ENCODE measurements at regions not wholly inside any gene's neighbourhood (a gene's known extent, or its start where the extent isn't known, plus 50 kb on each side); places are given as distances from the start of the nearest gene placed in this dataset.

DNA sequence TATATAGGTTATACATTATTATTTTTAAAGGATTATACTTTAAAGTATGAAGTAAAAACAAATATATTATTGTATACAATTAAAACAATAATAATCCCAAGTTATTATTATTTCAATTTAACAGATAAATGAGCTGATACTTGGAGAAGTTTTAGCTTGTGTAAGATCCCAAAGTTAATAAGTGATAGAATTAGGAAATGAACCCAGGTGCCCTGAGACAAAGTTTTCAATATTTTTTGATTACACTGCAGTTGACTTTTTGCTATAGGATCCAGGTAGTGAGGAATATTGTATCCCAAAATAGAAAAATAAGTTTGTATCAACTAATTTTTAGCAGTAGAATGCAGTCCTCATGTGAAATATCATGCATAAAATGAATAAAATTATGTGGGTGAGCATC lies 543.2 kb upstream of the ZNF608 start:
- TF ChIP-seq, protein P1, sequence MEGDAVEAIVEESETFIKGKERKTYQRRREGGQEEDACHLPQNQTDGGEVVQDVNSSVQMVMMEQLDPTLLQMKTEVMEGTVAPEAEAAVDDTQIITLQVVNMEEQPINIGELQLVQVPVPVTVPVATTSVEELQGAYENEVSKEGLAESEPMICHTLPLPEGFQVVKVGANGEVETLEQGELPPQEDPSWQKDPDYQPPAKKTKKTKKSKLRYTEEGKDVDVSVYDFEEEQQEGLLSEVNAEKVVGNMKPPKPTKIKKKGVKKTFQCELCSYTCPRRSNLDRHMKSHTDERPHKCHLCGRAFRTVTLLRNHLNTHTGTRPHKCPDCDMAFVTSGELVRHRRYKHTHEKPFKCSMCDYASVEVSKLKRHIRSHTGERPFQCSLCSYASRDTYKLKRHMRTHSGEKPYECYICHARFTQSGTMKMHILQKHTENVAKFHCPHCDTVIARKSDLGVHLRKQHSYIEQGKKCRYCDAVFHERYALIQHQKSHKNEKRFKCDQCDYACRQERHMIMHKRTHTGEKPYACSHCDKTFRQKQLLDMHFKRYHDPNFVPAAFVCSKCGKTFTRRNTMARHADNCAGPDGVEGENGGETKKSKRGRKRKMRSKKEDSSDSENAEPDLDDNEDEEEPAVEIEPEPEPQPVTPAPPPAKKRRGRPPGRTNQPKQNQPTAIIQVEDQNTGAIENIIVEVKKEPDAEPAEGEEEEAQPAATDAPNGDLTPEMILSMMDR (IDR thresholded peaks at IDR 0.05; ENCODE audit: unreplicated experiment) = no peak
- Mint-ChIP-seq H3K27ac (no peak overlapping the region), H3K36me3 (ENCODE audit: insufficient read depth) (no peaks in the 10 kb centered on the region), H3K27me3 (peaks cover 5% of the 10 kb centered on the region), H3K4me1 (ENCODE audit: low read depth) (peaks cover 4% of the 10 kb centered on the region), H3K9me3 (ENCODE audit: low read depth) (peaks cover 3% of the 10 kb centered on the region), H3K4me3 (ENCODE audit: low read depth) (no peak overlapping the region)
- DNase-seq (ENCODE audit: low spot score, unreplicated experiment) = no peak

- Mint-ChIP-seq H3K9me3 (ENCODE audit: low read depth) (no peaks in the 10 kb centered on the region), H3K27me3 (peaks cover 5% of the 10 kb centered on the region), H3K4me1 (ENCODE audit: low read depth) (peaks cover 4% of the 10 kb centered on the region), H3K27ac (no peak overlapping the region), H3K4me3 (ENCODE audit: low read depth) (no peak overlapping the region), H3K36me3 (ENCODE audit: insufficient read depth) (no peaks in the 10 kb centered on the region)
- TF ChIP-seq, protein P1 (IDR thresholded peaks at IDR 0.05; ENCODE audit: unreplicated experiment) = no peak
- DNase-seq (ENCODE audit: low spot score, unreplicated experiment) = no peak
Observed at GRCh38 chr5:125290935-125291334, 544.5 kb upstream of the ZNF608 start.

GRCh38 chr5:125291447-125291846 lies 545.0 kb upstream of the ZNF608 start:
- no peak overlapping the region for H3K27ac Mint-ChIP-seq

GRCh38 chr5:125293223-125293622 lies 546.8 kb upstream of the ZNF608 start:
- no peak for DNase-seq (ENCODE audit: low spot score, unreplicated experiment)
- Mint-ChIP-seq H3K9me3 (ENCODE audit: low read depth) (no peaks in the 10 kb centered on the region), H3K4me3 (ENCODE audit: low read depth) (no peak overlapping the region), H3K27ac (no peak overlapping the region), H3K27me3 (peaks cover 5% of the 10 kb centered on the region), H3K4me1 (ENCODE audit: low read depth) (peaks cover 2% of the 10 kb centered on the region), H3K36me3 (ENCODE audit: insufficient read depth) (no peaks in the 10 kb centered on the region)
- TF ChIP-seq, protein P1 (IDR thresholded peaks at IDR 0.05; ENCODE audit: unreplicated experiment) = no peak

More at GRCh38 chr5:125291447-125291846, 545.0 kb upstream of the ZNF608 start:
- Mint-ChIP-seq H3K4me3 (ENCODE audit: low read depth) (no peak overlapping the region), H3K36me3 (ENCODE audit: insufficient read depth) (no peaks in the 10 kb centered on the region), H3K9me3 (ENCODE audit: low read depth) (no peaks in the 10 kb centered on the region), H3K27me3 (peaks cover 5% of the 10 kb centered on the region), H3K4me1 (ENCODE audit: low read depth) (peaks cover under 1% of the 10 kb centered on the region)
- TF ChIP-seq, protein P1 (IDR thresholded peaks at IDR 0.05; ENCODE audit: unreplicated experiment) = no peak
- DNase-seq (ENCODE audit: low spot score, unreplicated experiment) = no peak

DNA sequence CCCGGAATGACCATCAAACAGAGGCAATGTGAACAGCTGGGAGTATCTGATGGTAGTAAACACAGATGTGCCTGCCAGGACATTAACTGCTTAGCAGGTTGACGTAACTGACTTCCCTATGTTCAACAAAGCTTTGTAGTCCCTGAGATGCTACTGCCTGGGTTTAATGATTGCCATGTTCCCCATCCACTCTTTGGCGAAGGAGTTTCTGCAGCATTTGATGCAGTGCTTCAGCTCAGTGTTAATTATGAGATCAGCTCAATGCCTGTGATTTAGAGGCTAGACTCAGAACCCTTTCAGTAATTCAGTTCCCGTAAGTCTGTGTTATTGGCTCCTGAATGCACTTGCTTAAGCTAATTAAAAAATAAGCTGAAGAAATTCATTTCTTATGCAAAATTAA lies 547.3 kb upstream of the ZNF608 start:
- peaks cover 8% of the 10 kb centered on the region for H3K27me3 Mint-ChIP-seq
- no peak overlapping the region for H3K4me3 Mint-ChIP-seq (ENCODE audit: low read depth)
- TF ChIP-seq, protein P1 (IDR thresholded peaks at IDR 0.05; ENCODE audit: unreplicated experiment) = no peak
- no peak for DNase-seq (ENCODE audit: low spot score, unreplicated experiment)
- no peak overlapping the region for H3K27ac Mint-ChIP-seq
- no peaks in the 10 kb centered on the region for H3K36me3 Mint-ChIP-seq (ENCODE audit: insufficient read depth)
- no peaks in the 10 kb centered on the region for H3K9me3 Mint-ChIP-seq (ENCODE audit: low read depth)
- H3K4me1 Mint-ChIP-seq (ENCODE audit: low read depth) = peaks cover 5% of the 10 kb centered on the region
